Neural progenitor cell (in vitro differentiated cells): ENCODE measurements at regions not wholly inside any gene's neighbourhood (a gene's known extent, or its start where the extent isn't known, plus 50 kb on each side); places are given as distances from the start of the nearest gene placed in this dataset.

ENCODE experiments used
- DNase-seq: peaks from one replicate; pipeline ENCODE4 v3.0.0-alpha.2; 2016; ENCODE audit warnings: low spot score
- H2AFZ ChIP-seq: fragments of 200-600 bp; sonication (generic); replicated peaks from 2 replicates; pipeline ENCODE4 v1.6.1; 2016; ENCODE audit warnings: antibody characterized with exemption
- H3F3A ChIP-seq: fragments of 200-600 bp; sonication (generic); 2 replicates; pipeline ENCODE4 v1.6.1; 2016; ENCODE audit warnings: antibody characterized with exemption, low read depth
- H3K27ac ChIP-seq: fragments of 200-600 bp; sonication (generic); 2 replicates; pipeline ENCODE4 v1.5.1; 2016; ENCODE audit warnings: mild to moderate bottlenecking
- H3K27me3 ChIP-seq: fragments of 200-600 bp; sonication (generic); 2 replicates; pipeline ENCODE4 v1.6.1; 2016; ENCODE audit warnings: mild to moderate bottlenecking, moderate library complexity
- H3K36me3 ChIP-seq: fragments of 200-600 bp; sonication (generic); 2 replicates; pipeline ENCODE4 v1.5.1; 2016
- H3K4me1 ChIP-seq: fragments of 200-600 bp; sonication (generic); 2 replicates; pipeline ENCODE4 v1.6.1; 2016; ENCODE audit warnings: mixed run types
- H3K4me2 ChIP-seq: fragments of 200-600 bp; sonication (generic); 2 replicates; pipeline ENCODE4 v1.6.1; 2016
- H3K4me3 ChIP-seq: fragments of 200-600 bp; sonication (generic); 2 replicates; pipeline ENCODE4 v1.5.1; 2016
- H3K79me2 ChIP-seq: fragments of 200-600 bp; sonication (generic); 2 replicates; pipeline ENCODE4 v1.6.1; 2016; ENCODE audit warnings: low read depth
- H3K9ac ChIP-seq: fragments of 200-600 bp; sonication (generic); 2 replicates; pipeline ENCODE4 v1.6.1; 2016
- H3K9me3 ChIP-seq: fragments of 200-600 bp; sonication (generic); 2 replicates; pipeline ENCODE4 v1.5.1; 2016; ENCODE audit warnings: low read depth
- H4K20me1 ChIP-seq: fragments of 200-600 bp; sonication (generic); 2 replicates; pipeline ENCODE4 v1.6.1; 2016; ENCODE audit warnings: low read depth
- H3K27ac Mint-ChIP-seq: 3 replicates; pipeline ENCODE4 v1.8.0; 2021; ENCODE audit warnings: mixed read lengths
- H3K27me3 Mint-ChIP-seq: 2 replicates; pipeline ENCODE4 v1.8.0; 2022; ENCODE audit warnings: low read depth, mild to moderate bottlenecking, inconsistent platforms, moderate library complexity, mixed read lengths; ENCODE audit not compliant: insufficient read depth
- H3K36me3 Mint-ChIP-seq: 3 replicates; pipeline ENCODE4 v1.8.0; 2021; ENCODE audit warnings: mixed read lengths
- H3K4me1 Mint-ChIP-seq: 3 replicates; pipeline ENCODE4 v1.8.0; 2021; ENCODE audit warnings: mixed read lengths
- H3K4me3 Mint-ChIP-seq: 3 replicates; pipeline ENCODE4 v1.8.0; 2021; ENCODE audit warnings: mild to moderate bottlenecking, moderate library complexity, mixed read lengths
- H3K9me3 Mint-ChIP-seq: 3 replicates; pipeline ENCODE4 v1.8.0; 2020; ENCODE audit warnings: mixed read lengths
- CTCF ChIP-seq: fragments of 200-600 bp; sonication (generic); IDR thresholded peaks from 2 replicates; pipeline ENCODE4 v1.5.1; 2017; ENCODE audit warnings: antibody characterized with exemption, mild to moderate bottlenecking
- EZH2 ChIP-seq: fragments of 200-600 bp; sonication (generic); IDR thresholded peaks from 2 replicates; pipeline ENCODE4 v1.6.1; 2017; ENCODE audit warnings: antibody characterized with exemption, mild to moderate bottlenecking, moderate library complexity
- EZH2phosphoT487 ChIP-seq: fragments of 200-600 bp; sonication (generic); IDR thresholded peaks from 2 replicates; pipeline ENCODE4 v1.6.1; 2017; ENCODE audit warnings: antibody characterized with exemption

GRCh38 chrX:141989134-141989533, 85.4 kb downstream of the MAGEC1 start:
- H3K27me3 ChIP-seq = no peaks in the 10 kb centered on the region
- no peaks in the 10 kb centered on the region for H3K36me3 ChIP-seq
- no peaks in the 10 kb centered on the region for H3K4me1 Mint-ChIP-seq
- H3K27me3 Mint-ChIP-seq = no peaks in the 10 kb centered on the region
- TF ChIP-seq EZH2 (no peak), EZH2phosphoT487 (no peak), CTCF (no peak)
- no peak overlapping the region for H3K27ac Mint-ChIP-seq
- no peak overlapping the region for H3K27ac ChIP-seq
- no peaks in the 10 kb centered on the region for H3K9me3 ChIP-seq
- H3K79me2 ChIP-seq = no peaks in the 10 kb centered on the region
- H3K9me3 Mint-ChIP-seq = peaks cover 10% of the 10 kb centered on the region
- H4K20me1 ChIP-seq = no peaks in the 10 kb centered on the region
- H3F3A ChIP-seq = no peaks in the 10 kb centered on the region
- no peak overlapping the region for H3K4me2 ChIP-seq
- H3K4me3 Mint-ChIP-seq = no peak overlapping the region
- H3K9ac ChIP-seq = no peak overlapping the region
- no peak overlapping the region for H3K4me3 ChIP-seq
- H2AFZ ChIP-seq = no peak overlapping the region
- no peaks in the 10 kb centered on the region for H3K36me3 Mint-ChIP-seq
- DNase-seq = no peak
- H3K4me1 ChIP-seq = no peaks in the 10 kb centered on the region

- Histone ChIP-seq H3K27me3 (no peaks in the 10 kb centered on the region), H3K4me2 (no peak overlapping the region), H3K36me3 (no peaks in the 10 kb centered on the region), H3K4me3 (no peak overlapping the region), H3K9me3 (no peaks in the 10 kb centered on the region), H3K9ac (no peak overlapping the region), H3K79me2 (no peaks in the 10 kb centered on the region), H3K27ac (no peak overlapping the region), H3K4me1 (no peaks in the 10 kb centered on the region), H3F3A (no peaks in the 10 kb centered on the region), H4K20me1 (no peaks in the 10 kb centered on the region), H2AFZ (no peak overlapping the region)
- no peak overlapping the region for H3K27ac Mint-ChIP-seq
- DNase-seq = no peak
- peaks cover 8% of the 10 kb centered on the region for H3K9me3 Mint-ChIP-seq
- no peak overlapping the region for H3K4me3 Mint-ChIP-seq
- no peaks in the 10 kb centered on the region for H3K27me3 Mint-ChIP-seq
- H3K4me1 Mint-ChIP-seq = no peaks in the 10 kb centered on the region
- TF ChIP-seq EZH2phosphoT487 = no peak
- no peak for TF ChIP-seq CTCF
- TF ChIP-seq EZH2 = no peak
- H3K36me3 Mint-ChIP-seq = no peaks in the 10 kb centered on the region
These were observed 78.6 kb downstream of the MAGEC1 start for GRCh38 chrX:141982296-141982695.

- H3K27me3 ChIP-seq = no peaks in the 10 kb centered on the region
- H3K4me1 Mint-ChIP-seq = no peaks in the 10 kb centered on the region
- H3K4me2 ChIP-seq = no peak overlapping the region
- no peaks in the 10 kb centered on the region for H3K36me3 Mint-ChIP-seq
- H3K27ac Mint-ChIP-seq = no peak overlapping the region
- H3K9me3 ChIP-seq = no peaks in the 10 kb centered on the region
- H3K27ac ChIP-seq = no peak overlapping the region
- no peaks in the 10 kb centered on the region for H3K79me2 ChIP-seq
- no peak overlapping the region for H3K4me3 Mint-ChIP-seq
- H3K36me3 ChIP-seq = no peaks in the 10 kb centered on the region
- no peak for TF ChIP-seq EZH2
- TF ChIP-seq EZH2phosphoT487 = no peak
- no peak for TF ChIP-seq CTCF
- H3K4me1 ChIP-seq = no peaks in the 10 kb centered on the region
- no peaks in the 10 kb centered on the region for H3F3A ChIP-seq
- no peaks in the 10 kb centered on the region for H4K20me1 ChIP-seq
- H3K27me3 Mint-ChIP-seq = no peaks in the 10 kb centered on the region
- no peak for DNase-seq
- no peak overlapping the region for H2AFZ ChIP-seq
- H3K9me3 Mint-ChIP-seq = peaks cover under 1% of the 10 kb centered on the region
- no peak overlapping the region for H3K9ac ChIP-seq
- H3K4me3 ChIP-seq = no peak overlapping the region
These were observed 72.1 kb downstream of the MAGEC1 start for GRCh38 chrX:141975839-141976238.

- no peaks in the 10 kb centered on the region for H3K9me3 ChIP-seq
- H3K4me1 ChIP-seq = no peaks in the 10 kb centered on the region
- no peak overlapping the region for H3K27ac Mint-ChIP-seq
- H3K9ac ChIP-seq = no peak overlapping the region
- no peak overlapping the region for H3K4me2 ChIP-seq
- no peak for DNase-seq
- H3K9me3 Mint-ChIP-seq = peaks cover 4% of the 10 kb centered on the region
- H4K20me1 ChIP-seq = no peaks in the 10 kb centered on the region
- H3K79me2 ChIP-seq = no peaks in the 10 kb centered on the region
- H3K4me3 ChIP-seq = no peak overlapping the region
- H3K27me3 ChIP-seq = no peaks in the 10 kb centered on the region
- H3K27ac ChIP-seq = no peak overlapping the region
- no peaks in the 10 kb centered on the region for H3K4me1 Mint-ChIP-seq
- H3K27me3 Mint-ChIP-seq = no peaks in the 10 kb centered on the region
- no peaks in the 10 kb centered on the region for H3K36me3 Mint-ChIP-seq
- TF ChIP-seq CTCF (no peak), EZH2 (no peak), EZH2phosphoT487 (no peak)
- H2AFZ ChIP-seq = no peak overlapping the region
- H3F3A ChIP-seq = no peaks in the 10 kb centered on the region
- H3K4me3 Mint-ChIP-seq = no peak overlapping the region
- H3K36me3 ChIP-seq = no peaks in the 10 kb centered on the region
These were observed 66.0 kb downstream of the MAGEC1 start for GRCh38 chrX:141969706-141970105.
